ENCODE measurements at regions not wholly inside any gene's neighbourhood (a gene's known extent, or its start where the extent isn't known, plus 50 kb on each side); places are given as distances from the start of the nearest gene placed in this dataset.

- DNase-seq (ENCODE audit: low read depth) (no peak), FAIRE-seq (no peak)
- H3K4me3 ChIP-seq (ENCODE audit: low read depth, low read length) = no peak overlapping the region
- no peak for TF ChIP-seq CTCF (IDR thresholded peaks at IDR 0.05; ENCODE audit: insufficient read depth, low read length, severe bottlenecking)
- H3K27me3 ChIP-seq (ENCODE audit: control insufficient read depth, insufficient read depth, low read length) = no peaks in the 10 kb centered on the region
- no peaks in the 10 kb centered on the region for H3K36me3 ChIP-seq (ENCODE audit: control insufficient read depth, insufficient read depth, low read length)
These were observed 97.5 kb upstream of the CCDC85A start for GRCh38 chr2:56086336-56086735.

- H3K27me3 ChIP-seq (ENCODE audit: control insufficient read depth, insufficient read depth, low read length) = no peaks in the 10 kb centered on the region
- no peak for FAIRE-seq
These were observed 95.4 kb upstream of the CCDC85A start for GRCh38 chr2:56088411-56088810.

GRCh38 chr2:56089931-56090330 lies 93.9 kb upstream of the CCDC85A start:
- no peaks in the 10 kb centered on the region for H3K27me3 ChIP-seq (ENCODE audit: control insufficient read depth, insufficient read depth, low read length)
- TF ChIP-seq CTCF (IDR thresholded peaks at IDR 0.05; ENCODE audit: insufficient read depth, low read length, severe bottlenecking) = no peak
- FAIRE-seq = no peak

More at GRCh38 chr2:56088411-56088810, 95.4 kb upstream of the CCDC85A start:
- no peak for TF ChIP-seq CTCF (IDR thresholded peaks at IDR 0.05; ENCODE audit: insufficient read depth, low read length, severe bottlenecking)
- no peak for DNase-seq (ENCODE audit: low read depth)
- Histone ChIP-seq H3K4me3 (ENCODE audit: low read depth, low read length) (no peak overlapping the region), H3K36me3 (ENCODE audit: control insufficient read depth, insufficient read depth, low read length) (no peaks in the 10 kb centered on the region)

GRCh38 chr2:56099963-56100362 lies 83.8 kb upstream of the CCDC85A start:
- FAIRE-seq = no peak
- Histone ChIP-seq H3K4me3 (ENCODE audit: low read depth, low read length) (no peak overlapping the region), H3K36me3 (ENCODE audit: control insufficient read depth, insufficient read depth, low read length) (no peaks in the 10 kb centered on the region), H3K27me3 (ENCODE audit: control insufficient read depth, insufficient read depth, low read length) (no peaks in the 10 kb centered on the region)
- TF ChIP-seq CTCF (IDR thresholded peaks at IDR 0.05; ENCODE audit: insufficient read depth, low read length, severe bottlenecking) = no peak
- DNase-seq (ENCODE audit: low read depth) = no peak

More at GRCh38 chr2:56089931-56090330, 93.9 kb upstream of the CCDC85A start:
- no peak for DNase-seq (ENCODE audit: low read depth)
- Histone ChIP-seq H3K36me3 (ENCODE audit: control insufficient read depth, insufficient read depth, low read length) (no peaks in the 10 kb centered on the region), H3K4me3 (ENCODE audit: low read depth, low read length) (no peak overlapping the region)

- H3K27me3 ChIP-seq (ENCODE audit: control insufficient read depth, insufficient read depth, low read length) = no peaks in the 10 kb centered on the region
- H3K4me3 ChIP-seq (ENCODE audit: low read depth, low read length) = no peak overlapping the region
- no peaks in the 10 kb centered on the region for H3K36me3 ChIP-seq (ENCODE audit: control insufficient read depth, insufficient read depth, low read length)
- no peak for DNase-seq (ENCODE audit: low read depth)
- no peak for FAIRE-seq
- no peak for TF ChIP-seq CTCF (IDR thresholded peaks at IDR 0.05; ENCODE audit: insufficient read depth, low read length, severe bottlenecking)
These were observed 82.9 kb upstream of the CCDC85A start for GRCh38 chr2:56100791-56101312.

GRCh38 chr2:56102098-56102497 lies 81.7 kb upstream of the CCDC85A start:
- no peak for TF ChIP-seq CTCF (IDR thresholded peaks at IDR 0.05; ENCODE audit: insufficient read depth, low read length, severe bottlenecking)
- no peak overlapping the region for H3K4me3 ChIP-seq (ENCODE audit: low read depth, low read length)
- FAIRE-seq (no peak), DNase-seq (ENCODE audit: low read depth) (no peak)
- H3K36me3 ChIP-seq (ENCODE audit: control insufficient read depth, insufficient read depth, low read length) = no peaks in the 10 kb centered on the region
- H3K27me3 ChIP-seq (ENCODE audit: control insufficient read depth, insufficient read depth, low read length) = no peaks in the 10 kb centered on the region
